LHCN-M2 (cell line): ENCODE measurements at regions not wholly inside any gene's neighbourhood (a gene's known extent, or its start where the extent isn't known, plus 50 kb on each side); places are given as distances from the start of the nearest gene placed in this dataset.
"Not testable (repeated sequence)": the region's sequence is repeated elsewhere in the genome, so short reads cannot be mapped to it uniquely, and the experiment has no call there.

Experiments used
- DNase-seq: peaks from one replicate; pipeline ENCODE4 v3.0.0-alpha.2; 2012; ENCODE audit warnings: low read depth

GRCh38 chr13:50594276-50595051 is 249.0 kb downstream of the DLEU7 start:
- DNase-seq, result no peak

GRCh38 chr13:50595196-50595595 is 248.3 kb downstream of the DLEU7 start:
- no peak for DNase-seq

GRCh38 chr13:50596156-50596555 is 247.3 kb downstream of the DLEU7 start:
- no peak for DNase-seq

GRCh38 chr13:50596776-50597203 is 246.7 kb downstream of the DLEU7 start:
- DNase-seq, result no peak

- DNase-seq, result no peak
Observed at GRCh38 chr13:50598338-50598737, 245.2 kb downstream of the DLEU7 start.

GRCh38 chr13:50599046-50599445 is 244.4 kb downstream of the DLEU7 start:
- DNase-seq, result no peak

- no peak for DNase-seq
Observed at GRCh38 chr13:50599927-50600326, 243.6 kb downstream of the DLEU7 start.

- peak; percentile 93 for DNase-seq
Observed at GRCh38 chr13:50608370-50608769, 235.1 kb downstream of the DLEU7 start.

- peak; percentile 79 for DNase-seq
Observed at GRCh38 chr13:50609011-50609410, 234.5 kb downstream of the DLEU7 start.

- DNase-seq, result no peak
Observed at GRCh38 chr13:50610238-50610637, 233.3 kb downstream of the DLEU7 start.

GRCh38 chr13:50611117-50611781 is 232.2 kb downstream of the DLEU7 start:
- no peak for DNase-seq

GRCh38 chr13:50612717-50613116 is 230.8 kb downstream of the DLEU7 start:
- DNase-seq, result no peak

GRCh38 chr13:50613356-50613831 is 230.1 kb downstream of the DLEU7 start:
- DNase-seq, result no peak

- no peak for DNase-seq
Observed at GRCh38 chr13:50615234-50615633, 228.3 kb downstream of the DLEU7 start.

- DNase-seq, result peak; percentile 52
Observed at GRCh38 chr13:50616101-50616500, 227.4 kb downstream of the DLEU7 start.

- peak; percentile 95 for DNase-seq
Observed at GRCh38 chr13:50617134-50617721, 226.3 kb downstream of the DLEU7 start.

- DNase-seq, result no peak
Observed at GRCh38 chr13:50618206-50618605, 225.3 kb downstream of the DLEU7 start.

GRCh38 chr13:50626101-50626547 is 217.4 kb downstream of the DLEU7 start:
- peak; percentile 67 for DNase-seq

- no peak for DNase-seq
Observed at GRCh38 chr13:50627111-50627510, 216.4 kb downstream of the DLEU7 start.

- not testable (repeated sequence) for DNase-seq
Observed at GRCh38 chr13:50628512-50628911, 215.0 kb downstream of the DLEU7 start.

GRCh38 chr13:50629497-50629896 is 214.0 kb downstream of the DLEU7 start:
- DNase-seq, result no peak

GRCh38 chr13:50629966-50630365 is 213.5 kb downstream of the DLEU7 start:
- DNase-seq, result no peak
